ENCODE measurements at regions not wholly inside any gene's neighbourhood (a gene's known extent, or its start where the extent isn't known, plus 50 kb on each side); places are given as distances from the start of the nearest gene placed in this dataset.

- TF ChIP-seq, protein P1, sequence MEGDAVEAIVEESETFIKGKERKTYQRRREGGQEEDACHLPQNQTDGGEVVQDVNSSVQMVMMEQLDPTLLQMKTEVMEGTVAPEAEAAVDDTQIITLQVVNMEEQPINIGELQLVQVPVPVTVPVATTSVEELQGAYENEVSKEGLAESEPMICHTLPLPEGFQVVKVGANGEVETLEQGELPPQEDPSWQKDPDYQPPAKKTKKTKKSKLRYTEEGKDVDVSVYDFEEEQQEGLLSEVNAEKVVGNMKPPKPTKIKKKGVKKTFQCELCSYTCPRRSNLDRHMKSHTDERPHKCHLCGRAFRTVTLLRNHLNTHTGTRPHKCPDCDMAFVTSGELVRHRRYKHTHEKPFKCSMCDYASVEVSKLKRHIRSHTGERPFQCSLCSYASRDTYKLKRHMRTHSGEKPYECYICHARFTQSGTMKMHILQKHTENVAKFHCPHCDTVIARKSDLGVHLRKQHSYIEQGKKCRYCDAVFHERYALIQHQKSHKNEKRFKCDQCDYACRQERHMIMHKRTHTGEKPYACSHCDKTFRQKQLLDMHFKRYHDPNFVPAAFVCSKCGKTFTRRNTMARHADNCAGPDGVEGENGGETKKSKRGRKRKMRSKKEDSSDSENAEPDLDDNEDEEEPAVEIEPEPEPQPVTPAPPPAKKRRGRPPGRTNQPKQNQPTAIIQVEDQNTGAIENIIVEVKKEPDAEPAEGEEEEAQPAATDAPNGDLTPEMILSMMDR (IDR thresholded peaks at IDR 0.05), result no peak
- DNase-seq (ENCODE audit: low spot score), result no peak
- Histone ChIP-seq H3K4me3 (no peak overlapping the region), H3K9me3 (peaks cover 0 to 11% of the 10 kb centered on the region in 2 donors), H3K27me3 (no peaks in the 10 kb centered on the region), H3K27ac (no peak overlapping the region), H3K4me1 (no peaks in the 10 kb centered on the region), H3K36me3 (no peaks in the 10 kb centered on the region)
Observed at GRCh38 chr3:184440151-184440550, 60.3 kb downstream of the CHRD start.

DNA sequence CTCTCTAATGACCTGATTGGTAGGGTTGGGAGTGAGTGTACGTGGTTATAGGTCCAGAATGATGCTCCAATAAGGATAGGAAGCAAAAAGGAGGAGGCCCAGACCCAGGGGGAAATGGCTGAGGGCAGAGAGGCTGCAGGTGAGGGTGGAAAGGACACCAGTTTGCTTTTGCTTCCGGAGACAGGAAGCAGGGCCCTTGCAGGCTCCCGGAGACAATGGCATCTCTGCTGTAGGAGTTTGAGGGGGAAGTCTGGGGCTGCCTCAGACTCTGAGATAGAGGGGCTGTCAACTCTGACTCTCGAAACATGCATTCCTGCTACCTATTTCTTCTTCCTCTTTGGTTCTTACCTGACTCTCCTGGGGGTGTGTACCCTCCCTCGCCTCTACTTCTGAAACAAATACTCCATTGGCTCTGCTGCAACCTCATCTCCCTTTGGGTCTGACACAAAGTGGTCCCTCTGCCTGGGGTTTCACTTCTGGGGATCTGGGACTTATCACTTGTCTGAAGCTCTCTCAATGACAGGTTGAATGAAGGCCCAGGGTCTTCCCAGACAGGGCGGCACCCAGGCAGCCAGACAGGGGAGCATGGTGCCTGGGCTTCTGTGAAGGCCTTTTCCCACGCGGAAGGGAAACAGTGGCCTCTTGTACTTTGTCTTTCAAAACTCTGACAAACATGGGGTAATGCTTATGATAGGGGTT, 61.5 kb downstream of the CHRD start:
- TF ChIP-seq, protein P1 (IDR thresholded peaks at IDR 0.05), result no peak
- Histone ChIP-seq H3K27ac (no peak overlapping the region), H3K9me3 (peaks cover 0 to 11% of the 10 kb centered on the region in 2 donors), H3K27me3 (no peaks in the 10 kb centered on the region), H3K36me3 (no peaks in the 10 kb centered on the region), H3K4me3 (no peak overlapping the region), H3K4me1 (no peaks in the 10 kb centered on the region)
- DNase-seq (ENCODE audit: low spot score), result no peak

DNA sequence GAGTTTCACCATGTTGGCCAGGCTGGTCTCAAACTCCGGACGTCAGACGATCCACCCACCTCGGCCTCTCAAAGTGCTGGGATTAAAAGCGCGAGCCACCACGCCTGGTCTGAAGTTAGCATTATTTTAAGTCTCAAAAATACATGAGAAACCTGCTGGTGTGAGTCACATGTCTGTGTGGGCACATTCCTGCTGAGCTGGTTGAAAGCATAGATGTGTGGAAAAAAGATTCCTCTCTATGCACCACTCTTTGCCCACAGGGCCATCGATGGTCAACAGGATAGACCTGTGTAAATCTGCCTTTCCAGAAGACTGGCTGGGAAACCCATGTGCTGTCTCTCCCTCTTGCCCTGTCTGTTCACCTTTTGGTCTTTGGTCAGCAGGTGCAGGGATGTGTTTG, 63.5 kb downstream of the CHRD start:
- H3K36me3 ChIP-seq, result no peaks in the 10 kb centered on the region
- H3K4me1 ChIP-seq, result no peaks in the 10 kb centered on the region
- TF ChIP-seq, protein P1 (IDR thresholded peaks at IDR 0.05), result no peak
- no peak overlapping the region for H3K27ac ChIP-seq
- no peaks in the 10 kb centered on the region for H3K27me3 ChIP-seq
- no peak overlapping the region for H3K4me3 ChIP-seq
- no peak for DNase-seq (ENCODE audit: low spot score)
- peaks cover 0 to 3% of the 10 kb centered on the region in 2 donors for H3K9me3 ChIP-seq

DNA sequence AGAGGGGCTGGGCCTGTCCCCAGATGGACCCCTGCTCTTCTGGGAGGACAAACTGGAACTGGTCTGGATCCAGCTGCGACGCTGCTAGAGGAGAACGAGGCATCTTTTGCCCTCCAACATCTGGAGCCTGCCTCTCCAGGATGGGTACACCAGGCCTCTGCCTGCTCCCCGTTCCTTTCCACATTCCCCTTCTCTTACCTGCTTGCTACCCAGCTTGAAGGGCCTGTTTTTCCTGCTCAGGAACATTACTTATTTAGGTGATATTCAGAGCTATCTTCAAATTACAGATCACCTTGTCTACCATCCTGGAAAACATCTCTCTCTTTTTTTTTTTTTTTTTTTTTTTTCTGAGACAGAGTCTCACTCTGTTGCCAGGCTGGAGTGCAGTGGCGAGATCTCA, 64.0 kb downstream of the CHRD start:
- H3K27ac ChIP-seq, result no peak overlapping the region
- H3K36me3 ChIP-seq, result no peaks in the 10 kb centered on the region
- no peak overlapping the region for H3K4me3 ChIP-seq
- H3K27me3 ChIP-seq, result no peaks in the 10 kb centered on the region
- TF ChIP-seq, protein P1 (IDR thresholded peaks at IDR 0.05), result no peak
- no peaks in the 10 kb centered on the region for H3K9me3 ChIP-seq
- no peaks in the 10 kb centered on the region for H3K4me1 ChIP-seq
- no peak for DNase-seq (ENCODE audit: low spot score)

DNA sequence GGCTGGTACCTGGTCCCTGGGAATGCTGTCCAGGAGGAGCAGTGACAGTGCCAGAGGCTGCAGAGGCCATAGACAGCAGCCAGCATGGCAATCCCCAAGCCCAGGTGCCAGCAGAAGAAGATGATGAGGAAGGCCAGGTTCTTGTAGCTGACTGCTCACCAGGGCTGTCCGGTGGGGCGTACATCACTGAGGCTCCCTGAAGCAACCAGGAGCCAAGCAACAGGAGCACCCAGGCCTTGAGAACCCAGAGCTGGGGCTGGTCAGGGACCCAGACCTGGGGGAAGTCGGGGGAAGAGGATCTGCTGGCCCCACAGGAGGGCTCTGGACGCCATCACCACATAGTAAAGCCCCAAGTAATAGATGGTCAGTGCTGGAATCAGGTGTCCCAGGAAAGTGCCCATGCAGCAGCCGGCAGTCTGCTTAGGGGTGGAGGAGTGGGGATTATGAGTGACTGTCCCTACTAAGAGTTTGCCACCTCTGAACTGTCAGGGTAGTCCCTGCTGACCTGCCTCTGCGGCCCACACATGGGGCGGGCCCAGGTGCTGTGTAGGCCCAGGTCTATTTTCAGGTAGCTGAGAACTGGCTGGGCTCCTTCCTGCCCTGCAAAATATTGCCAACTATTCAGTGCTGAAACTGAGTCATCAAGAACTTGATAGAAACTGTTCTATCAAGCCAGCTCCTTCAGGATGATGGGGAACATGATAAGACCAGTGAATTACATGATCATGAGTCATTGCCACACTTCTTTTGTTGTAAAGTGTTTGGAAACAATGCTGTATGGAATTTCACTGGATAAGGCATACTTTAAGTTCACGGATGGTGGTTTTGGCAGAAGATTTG, 68.7 kb downstream of the CHRD start:
- TF ChIP-seq, protein P1 (IDR thresholded peaks at IDR 0.05), result no peak
- Histone ChIP-seq H3K4me1 (no peaks in the 10 kb centered on the region), H3K4me3 (no peak overlapping the region), H3K27ac (no peak overlapping the region), H3K27me3 (no peaks in the 10 kb centered on the region), H3K9me3 (no peaks in the 10 kb centered on the region), H3K36me3 (no peaks in the 10 kb centered on the region)
- DNase-seq (ENCODE audit: low spot score), result no peak

Data from right atrium auricular region (tissue), 2 donors.